K562 (cell line): ENCODE measurements at regions not wholly inside any gene's neighbourhood (a gene's known extent, or its start where the extent isn't known, plus 50 kb on each side); places are given as distances from the start of the nearest gene placed in this dataset.

Experiments
- AFF4 ChIP-seq: sonication (generic); formaldehyde crosslinking; IDR thresholded peaks from 2 replicates; pipeline ENCODE4 v1.8.0; 2023; ENCODE audit warnings: mild to moderate bottlenecking, missing genetic modification reagents
- CEBPB ChIP-seq: fragments of 450-650 bp; IDR thresholded peaks from 2 replicates; pipeline ENCODE4 v1.6.1; 2016; ENCODE audit warnings: missing genetic modification characterization, missing compliant biosample characterization
- CTCF ChIP-seq, 3 experiments: IDR thresholded peaks in 2 of 3; conservative IDR thresholded peaks in 1 of 3; 2 replicates each; pipeline ENCODE4 v1.5.1; 2011 to 2012; ENCODE audit warnings: low read length in 3 of 3, mild to moderate bottlenecking in 3 of 3, control low read depth in 2 of 3, improper control_type of control experiment in 1 of 3, inconsistent platforms in 1 of 3, low read depth in 1 of 3, mixed read lengths in 1 of 3, moderate library complexity in 1 of 3; ENCODE audit not compliant: insufficient read depth in 2 of 3
- ELF4 ChIP-seq: fragments of 450-650 bp; formaldehyde crosslinking; IDR thresholded peaks from 2 replicates; pipeline ENCODE4 v1.4.0; 2022; ENCODE audit warnings: missing genetic modification characterization
- EZH2 ChIP-seq: IDR thresholded peaks from 2 replicates; pipeline ENCODE4 v1.6.1; 2012; ENCODE audit warnings: low read depth, mild to moderate bottlenecking, inconsistent platforms, low read length, borderline replicate concordance
- HDAC6 ChIP-seq: IDR thresholded peaks from 2 replicates; pipeline ENCODE4 v1.6.1; 2012; ENCODE audit warnings: low read depth, mild to moderate bottlenecking, control low read depth, inconsistent platforms, low read length, moderate library complexity
- LEF1 ChIP-seq: fragments of 450-650 bp; IDR thresholded peaks from 2 replicates; pipeline ENCODE4 v1.6.1; 2016; ENCODE audit warnings: mild to moderate bottlenecking
- MBD2 ChIP-seq: sonication (generic); IDR thresholded peaks from 2 replicates; pipeline ENCODE4 v1.6.1; 2016; ENCODE audit warnings: low read depth, borderline replicate concordance
- NR2F6 ChIP-seq: fragments of 450-650 bp; formaldehyde crosslinking; IDR thresholded peaks from 2 replicates; pipeline ENCODE4 v1.4.0; 2020; ENCODE audit warnings: mild to moderate bottlenecking
- PCBP1 ChIP-seq: fragments of 200-400 bp; formaldehyde crosslinking; IDR thresholded peaks from 2 replicates; pipeline ENCODE4 v1.6.1; 2018; ENCODE audit warnings: mild to moderate bottlenecking, low read depth, low read length; ENCODE audit not compliant: poor library complexity, severe bottlenecking
- SAFB2 ChIP-seq: fragments of 200-400 bp; formaldehyde crosslinking; IDR thresholded peaks from 2 replicates; pipeline ENCODE4 v1.6.1; 2018; ENCODE audit warnings: borderline replicate concordance, low read length, low read depth, moderate library complexity; ENCODE audit not compliant: severe bottlenecking
- ZFP1 ChIP-seq: fragments of 450-650 bp; formaldehyde crosslinking; IDR thresholded peaks from 2 replicates; pipeline ENCODE4 v1.4.0; 2020; ENCODE audit warnings: mild to moderate bottlenecking, mixed read lengths

DNA sequence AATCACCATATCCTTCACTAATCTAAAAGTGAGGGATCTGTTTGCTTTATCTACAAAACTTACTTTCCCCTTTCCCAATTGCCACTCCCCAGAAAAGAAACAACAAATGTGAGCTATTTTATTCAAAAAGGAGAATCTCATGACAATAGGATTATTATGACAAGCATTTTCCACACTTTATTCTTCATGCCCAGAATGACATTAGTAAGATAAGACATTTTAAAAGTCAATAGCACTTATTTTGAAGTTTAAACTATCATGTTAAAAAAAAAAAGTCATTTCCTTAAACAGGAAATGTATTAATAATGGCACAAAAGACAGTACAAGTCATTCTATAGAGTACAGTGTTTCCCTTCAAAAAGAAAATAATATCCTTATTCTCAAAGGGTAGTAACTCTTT, 58.8 kb upstream of the HNRNPA3 start:
- TF ChIP-seq NR2F6 (CRISPR knock-in tag): no peak
- no peak for TF ChIP-seq ELF4 (CRISPR knock-in tag)
- TF ChIP-seq AFF4 (CRISPR knock-in tag): no peak
- TF ChIP-seq PCBP1: no peak
- no peak for TF ChIP-seq CTCF (IDR thresholded peaks at IDR 0.05 in 2 of 3, conservative IDR thresholded peaks at IDR 0.05 in 1 of 3; ENCODE audit: insufficient read depth in 2 of 3, low read depth in 1 of 3, low read length in 3 of 3)
- no peak for TF ChIP-seq MBD2
- no peak for TF ChIP-seq SAFB2
- TF ChIP-seq ZFP1 (CRISPR knock-in tag): no peak
- TF ChIP-seq LEF1: no peak
- no peak for TF ChIP-seq EZH2
- TF ChIP-seq HDAC6: no peak
- TF ChIP-seq CEBPB: no peak
